ENCODE measurements at regions not wholly inside any gene's neighbourhood (a gene's known extent, or its start where the extent isn't known, plus 50 kb on each side); places are given as distances from the start of the nearest gene placed in this dataset.
"Not testable (repeated sequence)": the region's sequence is repeated elsewhere in the genome, so short reads cannot be mapped to it uniquely, and the experiment has no call there.

DNA sequence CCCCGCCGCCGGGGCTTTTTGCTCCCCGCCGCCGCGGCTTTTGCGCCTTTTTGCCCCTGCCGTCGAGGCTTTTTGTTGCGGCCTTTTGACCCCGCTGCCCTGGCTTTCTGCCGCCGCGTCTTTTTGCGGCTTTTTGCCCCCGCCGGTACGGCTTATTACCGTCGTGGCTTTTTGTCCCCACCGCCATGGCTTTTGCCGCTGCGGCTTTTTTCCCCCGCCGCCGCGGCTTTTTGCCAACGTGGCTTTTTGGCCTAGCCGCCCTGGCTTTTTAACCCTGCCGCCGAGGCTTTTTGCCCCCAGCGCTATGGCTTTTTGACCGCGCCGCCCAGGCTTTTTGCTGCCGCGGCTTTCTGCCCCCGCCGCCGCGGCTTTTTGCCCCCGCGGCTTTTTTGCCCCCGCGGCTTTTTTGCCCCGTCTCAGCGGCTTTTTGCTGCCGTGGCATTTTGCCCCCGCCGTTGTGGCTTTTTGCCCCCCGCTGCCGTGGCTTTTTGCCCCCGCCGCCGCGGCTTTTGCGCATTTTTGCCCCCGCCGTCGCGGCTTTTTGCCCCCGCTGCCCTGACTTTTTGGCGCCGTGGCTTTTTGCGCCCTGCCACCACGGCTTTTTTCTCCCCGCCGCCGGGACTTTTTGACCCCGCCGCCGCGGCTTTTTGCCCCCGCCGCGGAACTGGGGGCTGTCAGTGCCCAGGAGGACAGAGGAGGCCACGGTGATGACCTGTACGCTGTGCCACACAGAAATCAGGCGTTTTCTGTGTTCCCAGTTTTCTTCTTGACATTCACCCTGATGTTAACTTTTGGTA, 4828.5 kb upstream of the OR11H1 start:
- WGBS, 3 donors: 59 to 77% (median 75%) methylated on average over 59 to 78 of the region's 80 CpGs
- H3K4me1 ChIP-seq (ENCODE audit: insufficient read depth); intact Hi-C loops (cut with DNase I); H3K36me3 ChIP-seq; H3K4me3 ChIP-seq; H3K9me3 ChIP-seq; H3K27me3 ChIP-seq; H3K27ac ChIP-seq; DNase-seq: not testable (repeated sequence)

DNA sequence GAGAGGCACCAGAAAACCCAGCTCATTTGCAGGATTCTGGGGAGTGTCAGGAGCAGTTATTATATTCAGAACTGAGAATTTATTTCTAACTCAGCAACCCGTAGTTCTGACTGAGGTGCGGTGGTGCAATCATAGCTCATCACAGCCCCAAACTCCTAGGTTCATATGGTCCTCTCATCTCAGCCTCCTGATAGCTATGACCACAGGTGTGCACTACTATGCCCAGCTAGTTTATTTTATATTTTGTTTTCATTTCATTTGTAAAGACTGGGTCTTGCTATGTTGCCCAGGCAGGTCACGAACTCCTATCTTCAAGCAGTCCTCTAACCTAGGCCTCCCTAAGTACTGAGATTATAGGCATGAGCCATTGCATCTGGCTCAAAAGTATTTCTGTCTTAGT, 4819.8 kb upstream of the OR11H1 start:
- H3K27me3 ChIP-seq; H3K36me3 ChIP-seq; H3K4me1 ChIP-seq (ENCODE audit: insufficient read depth); H3K27ac ChIP-seq; H3K4me3 ChIP-seq; H3K9me3 ChIP-seq; DNase-seq; intact Hi-C loops (cut with DNase I): not testable (repeated sequence)
- WGBS, 3 donors: 73 to 80% (median 76%) methylated on average over 1 to 3 of the region's 3 CpGs

DNA sequence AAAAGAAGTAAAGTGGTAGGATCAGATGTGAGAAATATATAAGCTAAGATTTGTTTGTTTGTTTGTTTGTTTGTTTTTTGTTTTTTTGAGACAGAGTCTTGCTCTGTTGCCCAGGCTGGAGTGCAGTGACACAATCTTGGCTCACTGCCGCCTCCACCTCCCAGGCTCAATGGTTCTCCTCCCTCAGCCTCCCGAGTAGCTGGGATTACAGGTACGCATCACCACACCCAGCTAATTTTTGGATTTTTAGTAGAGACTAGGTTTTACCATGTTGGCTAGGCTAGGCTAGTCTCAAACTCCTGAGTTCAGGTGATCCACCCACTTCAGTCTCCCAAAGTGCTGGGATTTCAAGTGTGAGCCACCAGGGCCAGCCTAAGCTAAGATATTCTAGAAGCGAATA, 4817.1 kb upstream of the OR11H1 start:
- H3K4me3 ChIP-seq; H3K27ac ChIP-seq; intact Hi-C loops (cut with DNase I); H3K9me3 ChIP-seq; DNase-seq; H3K36me3 ChIP-seq; H3K27me3 ChIP-seq; H3K4me1 ChIP-seq (ENCODE audit: insufficient read depth): not testable (repeated sequence)
- WGBS, 3 donors: 36 to 43% (median 40%) methylated on average over 4 of the region's 4 CpGs

DNA sequence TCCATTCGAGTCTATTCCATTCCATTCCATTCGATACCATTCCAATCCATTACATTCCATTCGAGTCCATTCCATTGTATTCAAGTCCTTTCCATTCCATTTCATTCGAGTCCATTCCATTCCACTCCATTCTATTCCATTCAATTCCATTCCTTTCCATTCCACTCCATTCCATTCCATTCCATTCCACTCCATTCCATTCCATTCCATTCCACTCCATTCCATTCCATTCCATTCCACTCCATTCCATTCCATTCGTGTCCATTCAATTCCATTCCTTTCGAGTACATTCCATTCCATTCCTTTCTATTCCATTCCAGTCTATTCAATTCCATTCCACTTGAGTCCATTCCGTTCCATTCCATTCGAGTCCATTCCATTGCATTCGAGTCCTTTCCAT, 4805.2 kb upstream of the OR11H1 start:
- H3K9me3 ChIP-seq; H3K36me3 ChIP-seq; intact Hi-C loops (cut with DNase I); H3K27ac ChIP-seq; H3K4me1 ChIP-seq (ENCODE audit: insufficient read depth); H3K4me3 ChIP-seq; H3K27me3 ChIP-seq; DNase-seq: not testable (repeated sequence)
- 56 to 57% (median 56%) methylated on average over 9 of the region's 9 CpGs for WGBS, 3 donors

DNA sequence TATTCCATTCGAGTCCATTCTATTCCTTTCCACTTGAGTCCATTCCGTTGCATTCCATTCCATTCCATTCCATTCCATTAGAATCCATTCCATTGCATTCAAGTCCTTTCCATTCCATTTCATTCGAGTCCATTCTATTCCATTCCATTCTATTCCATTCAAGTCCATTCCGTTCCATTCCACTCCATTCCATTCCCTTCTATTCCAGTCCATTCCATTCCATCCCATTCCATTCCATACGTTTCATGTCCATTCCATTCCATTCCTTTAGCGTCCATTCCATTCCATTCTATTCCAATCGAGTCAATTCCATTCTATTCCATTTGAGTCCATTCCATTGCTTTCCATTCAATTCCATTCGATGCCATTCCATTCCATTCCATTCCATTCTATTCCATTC, 4804.0 kb upstream of the OR11H1 start:
- intact Hi-C loops (cut with DNase I); H3K9me3 ChIP-seq; H3K4me1 ChIP-seq (ENCODE audit: insufficient read depth); DNase-seq; H3K27ac ChIP-seq; H3K36me3 ChIP-seq; H3K4me3 ChIP-seq; H3K27me3 ChIP-seq: not testable (repeated sequence)
- WGBS, 3 donors: 52 to 59% (median 56%) methylated on average over 8 of the region's 8 CpGs

DNA sequence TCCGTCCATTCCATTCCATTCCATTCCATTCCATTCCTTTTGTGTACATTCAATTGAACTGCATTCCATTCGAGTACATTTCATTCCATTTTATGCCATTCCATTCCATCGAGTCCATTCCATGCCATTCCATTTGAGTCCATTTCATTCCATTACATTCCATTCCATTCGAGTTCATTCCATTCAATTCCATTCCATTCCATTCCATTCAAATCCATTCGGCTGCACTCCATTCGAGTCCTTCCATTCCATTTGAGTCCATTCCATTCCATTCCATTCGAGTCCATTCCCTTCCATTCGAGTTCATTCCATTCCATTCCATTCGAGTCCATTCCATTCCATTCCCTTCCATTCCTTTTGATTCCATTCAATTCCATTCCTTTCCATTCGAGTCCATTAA, 4800.6 kb upstream of the OR11H1 start:
- Histone ChIP-seq H3K4me1 (ENCODE audit: insufficient read depth) (no peaks in the 10 kb centered on the region), H3K36me3 (no peaks in the 10 kb centered on the region), H3K4me3 (no peak overlapping the region), H3K9me3 (peaks cover 0 to 11% of the 10 kb centered on the region in 2 donors), H3K27ac (no peak overlapping the region), H3K27me3 (no peaks in the 10 kb centered on the region)
- TF ChIP-seq, protein P1, sequence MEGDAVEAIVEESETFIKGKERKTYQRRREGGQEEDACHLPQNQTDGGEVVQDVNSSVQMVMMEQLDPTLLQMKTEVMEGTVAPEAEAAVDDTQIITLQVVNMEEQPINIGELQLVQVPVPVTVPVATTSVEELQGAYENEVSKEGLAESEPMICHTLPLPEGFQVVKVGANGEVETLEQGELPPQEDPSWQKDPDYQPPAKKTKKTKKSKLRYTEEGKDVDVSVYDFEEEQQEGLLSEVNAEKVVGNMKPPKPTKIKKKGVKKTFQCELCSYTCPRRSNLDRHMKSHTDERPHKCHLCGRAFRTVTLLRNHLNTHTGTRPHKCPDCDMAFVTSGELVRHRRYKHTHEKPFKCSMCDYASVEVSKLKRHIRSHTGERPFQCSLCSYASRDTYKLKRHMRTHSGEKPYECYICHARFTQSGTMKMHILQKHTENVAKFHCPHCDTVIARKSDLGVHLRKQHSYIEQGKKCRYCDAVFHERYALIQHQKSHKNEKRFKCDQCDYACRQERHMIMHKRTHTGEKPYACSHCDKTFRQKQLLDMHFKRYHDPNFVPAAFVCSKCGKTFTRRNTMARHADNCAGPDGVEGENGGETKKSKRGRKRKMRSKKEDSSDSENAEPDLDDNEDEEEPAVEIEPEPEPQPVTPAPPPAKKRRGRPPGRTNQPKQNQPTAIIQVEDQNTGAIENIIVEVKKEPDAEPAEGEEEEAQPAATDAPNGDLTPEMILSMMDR (IDR thresholded peaks at IDR 0.05): no peak
- no peak for DNase-seq
- WGBS, 3 donors: 55 to 62% (median 59%) methylated on average over 10 of the region's 10 CpGs
- intact Hi-C loops (cut with DNase I): no loop called here

DNA sequence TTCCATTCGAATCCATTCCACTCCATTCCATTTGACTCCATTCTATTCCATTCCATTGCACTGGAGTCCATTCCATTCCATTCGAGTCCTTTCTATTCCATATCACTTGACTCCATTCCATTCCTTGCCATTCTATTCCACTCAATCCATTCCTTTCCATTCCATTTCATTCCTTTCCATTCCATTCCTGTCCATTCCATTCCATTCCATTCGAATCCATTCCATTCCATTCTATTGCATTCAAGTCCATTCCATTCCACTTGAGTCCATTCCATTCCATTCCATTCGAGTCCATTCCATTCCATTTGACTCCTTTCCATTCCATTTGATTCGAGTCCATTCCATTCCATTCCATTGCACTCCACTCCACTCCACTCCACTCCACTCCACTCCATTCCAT, 4798.0 kb upstream of the OR11H1 start:
- H3K4me1 ChIP-seq (ENCODE audit: insufficient read depth); intact Hi-C loops (cut with DNase I); H3K4me3 ChIP-seq; DNase-seq; H3K27ac ChIP-seq; H3K36me3 ChIP-seq; H3K27me3 ChIP-seq: not testable (repeated sequence)
- 40 to 49% (median 46%) methylated on average over 5 of the region's 5 CpGs for WGBS, 3 donors
- peaks cover 0 to 11% of the 10 kb centered on the region in 2 donors for H3K9me3 ChIP-seq

DNA sequence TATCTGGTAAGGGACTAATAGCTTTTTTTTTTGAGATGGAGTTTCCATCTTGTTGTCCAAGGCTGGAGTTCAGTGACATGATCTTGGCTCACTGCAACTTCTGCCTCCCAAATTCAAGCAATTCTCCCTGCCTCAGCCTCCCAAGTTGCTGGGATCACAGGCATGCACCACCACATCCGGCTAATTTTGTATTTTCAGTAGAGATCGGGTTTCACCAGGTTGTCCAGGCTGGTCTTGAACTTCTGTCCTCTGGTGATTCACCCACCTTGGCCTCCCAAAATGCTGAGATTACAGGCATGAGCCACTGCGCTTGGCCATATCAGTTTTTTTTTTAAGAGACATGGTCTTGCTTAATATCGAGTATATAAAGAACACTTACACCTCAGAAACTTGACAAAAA, 4797.3 kb upstream of the OR11H1 start:
- H3K4me1 ChIP-seq (ENCODE audit: insufficient read depth); H3K36me3 ChIP-seq; H3K4me3 ChIP-seq; DNase-seq; intact Hi-C loops (cut with DNase I); H3K27me3 ChIP-seq; H3K27ac ChIP-seq: not testable (repeated sequence)
- 69 to 74% (median 74%) methylated on average over 4 of the region's 4 CpGs for WGBS, 3 donors
- peaks cover 0 to 11% of the 10 kb centered on the region in 2 donors for H3K9me3 ChIP-seq

DNA sequence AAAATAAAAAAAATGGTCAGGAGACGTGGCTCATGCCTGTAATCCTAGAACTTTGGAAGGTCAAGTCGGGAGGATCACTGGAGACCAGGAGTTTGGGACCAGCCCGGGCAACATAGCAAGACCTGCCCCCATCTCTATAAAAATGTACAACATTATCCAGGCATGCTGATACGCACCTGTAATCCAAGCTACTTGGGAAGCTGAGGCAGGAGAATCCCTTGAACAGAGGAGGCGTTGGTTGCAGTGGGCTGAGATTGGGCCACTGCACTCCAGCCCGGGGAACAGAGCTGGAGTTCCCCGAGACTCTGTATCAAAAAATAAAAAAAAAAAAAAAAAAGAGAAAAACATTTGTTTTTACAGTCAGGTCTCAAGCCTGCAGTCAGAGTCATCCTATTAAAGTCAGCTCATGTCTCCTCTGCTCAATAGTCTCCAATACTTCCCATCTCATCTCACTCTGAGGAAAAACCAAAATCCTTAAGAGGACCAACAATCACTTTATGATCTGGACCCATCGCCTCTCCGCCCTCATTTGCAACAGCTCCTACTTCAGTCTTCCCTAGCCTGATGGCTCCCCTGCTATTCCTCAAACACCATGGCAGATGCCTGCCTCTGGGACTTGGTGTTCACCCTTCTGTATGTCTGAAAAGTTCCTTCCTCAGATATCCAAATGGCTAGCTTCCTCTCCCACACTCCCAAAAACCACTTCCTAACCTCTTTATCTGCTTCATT, 4796.6 kb upstream of the OR11H1 start:
- WGBS, 3 donors: 53 to 58% (median 57%) methylated on average over 9 of the region's 9 CpGs
- not testable (repeated sequence) for H3K36me3 ChIP-seq

DNA sequence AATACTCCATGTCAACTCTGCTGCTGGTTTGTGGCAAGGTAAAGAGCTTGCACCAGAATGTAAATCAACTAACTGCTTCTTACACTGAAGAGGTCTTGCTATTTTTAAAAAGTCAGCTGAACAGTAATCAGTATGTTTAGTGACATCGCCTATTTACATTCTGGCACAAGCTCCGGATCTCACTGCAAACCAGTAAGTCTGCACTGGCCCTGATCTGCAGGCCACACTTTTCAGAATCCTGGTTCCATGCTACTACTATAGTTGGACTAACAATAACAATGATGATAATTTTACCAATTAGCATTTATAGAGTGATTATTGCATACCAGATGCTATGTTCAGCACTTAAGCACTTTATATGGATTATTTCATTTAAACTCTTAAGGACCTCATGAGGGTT, 4792.9 kb upstream of the OR11H1 start:
- 53 to 62% (median 59%) methylated on average over 2 of the region's 2 CpGs for WGBS, 3 donors
- H3K4me1 ChIP-seq (ENCODE audit: insufficient read depth); H3K4me3 ChIP-seq; H3K27ac ChIP-seq; intact Hi-C loops (cut with DNase I); H3K36me3 ChIP-seq; DNase-seq; H3K27me3 ChIP-seq; H3K9me3 ChIP-seq: not testable (repeated sequence)

More for the DNA sequence above, 4796.6 kb upstream of the OR11H1 start:
- DNase-seq; H3K4me3 ChIP-seq; H3K27me3 ChIP-seq; H3K4me1 ChIP-seq (ENCODE audit: insufficient read depth); intact Hi-C loops (cut with DNase I); H3K27ac ChIP-seq: not testable (repeated sequence)
- peaks cover 0 to 11% of the 10 kb centered on the region in 2 donors for H3K9me3 ChIP-seq

DNA sequence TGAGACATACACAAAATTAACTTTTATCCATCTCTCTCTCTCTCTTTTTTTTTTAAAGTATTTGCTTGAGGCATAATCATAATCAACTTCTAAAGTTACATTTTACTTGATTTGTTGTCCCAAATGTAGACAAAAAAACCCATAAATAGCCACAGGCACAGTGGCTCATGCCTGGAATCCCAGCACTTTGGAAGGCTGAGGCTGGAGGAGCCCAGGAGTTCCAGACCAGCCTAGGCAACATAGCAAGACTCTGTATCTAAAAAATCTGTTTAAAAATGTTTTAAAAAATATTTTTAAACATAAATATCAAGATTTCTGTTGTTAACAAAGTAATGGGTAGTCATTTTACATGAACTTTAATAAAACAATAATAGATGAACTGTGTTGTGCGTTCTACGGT, 4791.1 kb upstream of the OR11H1 start:
- H3K27me3 ChIP-seq; DNase-seq; H3K27ac ChIP-seq; H3K9me3 ChIP-seq; H3K36me3 ChIP-seq; H3K4me1 ChIP-seq (ENCODE audit: insufficient read depth); H3K4me3 ChIP-seq; intact Hi-C loops (cut with DNase I): not testable (repeated sequence)
- WGBS, 3 donors: 55 to 80% (median 72%) methylated on average over 2 of the region's 2 CpGs

Measured in ovary (tissue), 7 donors.